OCI-LY1 (cell line): ENCODE measurements at regions not wholly inside any gene's neighbourhood (a gene's known extent, or its start where the extent isn't known, plus 50 kb on each side); places are given as distances from the start of the nearest gene placed in this dataset.
"Not testable (repeated sequence)": the region's sequence is repeated elsewhere in the genome, so short reads cannot be mapped to it uniquely, and the experiment has no call there.

Source experiments
- H2AFZ ChIP-seq: fragments of 200-600 bp; sonication (generic), shearing (Covaris generic); 2 replicates; pipeline ENCODE4 v1.6.0; 2014; ENCODE audit warnings: antibody characterized with exemption, mild to moderate bottlenecking, low read length
- H3F3A ChIP-seq: fragments of 200-600 bp; sonication (generic), shearing (Covaris generic); 2 replicates; pipeline ENCODE4 v1.6.0; 2014; ENCODE audit warnings: mild to moderate bottlenecking, antibody characterized with exemption, low read length, moderate library complexity; ENCODE audit not compliant: insufficient read depth
- H3K27ac ChIP-seq: fragments of 200-600 bp; sonication (generic); 2 replicates; pipeline ENCODE4 v1.5.1; 2014; ENCODE audit warnings: low read length, mixed run types, mild to moderate bottlenecking, low read depth; ENCODE audit not compliant: poor library complexity, severe bottlenecking
- H3K27me3 ChIP-seq: fragments of 200-600 bp; sonication (generic); 2 replicates; pipeline ENCODE4 v1.6.0; 2014; ENCODE audit warnings: antibody characterized with exemption, mild to moderate bottlenecking, low read length, moderate library complexity; ENCODE audit not compliant: insufficient read depth
- H3K36me3 ChIP-seq: fragments of 200-600 bp; sonication (generic); 2 replicates; pipeline ENCODE4 v1.6.1; 2014; ENCODE audit warnings: mild to moderate bottlenecking, antibody characterized with exemption, low read length, moderate library complexity, mixed read lengths; ENCODE audit not compliant: insufficient read depth
- H3K4me1 ChIP-seq: fragments of 200-600 bp; sonication (generic); 2 replicates; pipeline ENCODE4 v1.5.1; 2014; ENCODE audit warnings: mild to moderate bottlenecking, low read length, moderate library complexity; ENCODE audit not compliant: insufficient read depth, severe bottlenecking
- H3K4me2 ChIP-seq: fragments of 200-600 bp; sonication (generic), shearing (Covaris generic); 2 replicates; pipeline ENCODE4 v1.6.1; 2014; ENCODE audit warnings: low read length
- H3K4me3 ChIP-seq: fragments of 200-600 bp; sonication (generic); 2 replicates; pipeline ENCODE4 v1.5.1; 2014; ENCODE audit warnings: low read length, low read depth, mild to moderate bottlenecking, mixed read lengths; ENCODE audit not compliant: poor library complexity, severe bottlenecking
- H3K79me2 ChIP-seq: fragments of 200-600 bp; shearing (Covaris generic); 2 replicates; pipeline ENCODE4 v1.6.1; 2016; ENCODE audit warnings: mixed run types, low read length, mixed read lengths; ENCODE audit not compliant: insufficient read depth
- H3K9ac ChIP-seq: fragments of 200-600 bp; sonication (generic), shearing (Covaris generic); 2 replicates; pipeline ENCODE4 v1.6.1; 2014; ENCODE audit warnings: mild to moderate bottlenecking, low read length, mixed read lengths
- H3K9me2 ChIP-seq: fragments of 200-600 bp; sonication (generic), shearing (Covaris generic); 2 replicates; pipeline ENCODE4 v1.6.1; 2014; ENCODE audit warnings: low read depth, mild to moderate bottlenecking, low read length, mixed read lengths
- H3K9me3 ChIP-seq: fragments of 200-600 bp; shearing (Covaris generic); 2 replicates; pipeline ENCODE4 v1.6.1; 2014; ENCODE audit warnings: low read length, mixed read lengths
- H4K20me1 ChIP-seq: fragments of 200-600 bp; sonication (generic), shearing (Covaris generic); 2 replicates; pipeline ENCODE4 v1.6.0; 2016; ENCODE audit warnings: mild to moderate bottlenecking, low read length; ENCODE audit not compliant: insufficient read depth
- CTCF ChIP-seq: fragments of 200-600 bp; sonication (generic), shearing (Covaris generic); IDR thresholded peaks from 2 replicates; pipeline ENCODE4 v1.5.1; 2017; ENCODE audit warnings: mild to moderate bottlenecking, antibody characterized with exemption, low read length, moderate library complexity, mixed read lengths
- EZH2 ChIP-seq: fragments of 200-600 bp; sonication (generic), shearing (Covaris generic); IDR thresholded peaks from 2 replicates; pipeline ENCODE4 v1.8.0; 2017; ENCODE audit warnings: borderline replicate concordance, mixed run types, mild to moderate bottlenecking, antibody characterized with exemption, low read length, moderate library complexity, mixed read lengths

- no peaks in the 10 kb centered on the region for H3K36me3 ChIP-seq
- H3F3A ChIP-seq: no peaks in the 10 kb centered on the region
- H4K20me1 ChIP-seq: no peaks in the 10 kb centered on the region
- H3K4me2 ChIP-seq: no peak overlapping the region
- H2AFZ ChIP-seq: no peak overlapping the region
- TF ChIP-seq CTCF: no peak
- no peaks in the 10 kb centered on the region for H3K4me1 ChIP-seq
- no peaks in the 10 kb centered on the region for H3K27me3 ChIP-seq
- no peaks in the 10 kb centered on the region for H3K79me2 ChIP-seq
- H3K9ac ChIP-seq: no peak overlapping the region
- no peak overlapping the region for H3K4me3 ChIP-seq
- H3K9me2 ChIP-seq: no peaks in the 10 kb centered on the region
- no peaks in the 10 kb centered on the region for H3K9me3 ChIP-seq
- no peak overlapping the region for H3K27ac ChIP-seq
Observed at GRCh38 chr3:177804032-177804431, 606.8 kb upstream of the TBL1XR1 start.

- Histone ChIP-seq H3K9me2 (no peaks in the 10 kb centered on the region), H3K9ac (no peak overlapping the region), H2AFZ (no peak overlapping the region), H3K27ac (no peak overlapping the region), H3K27me3 (no peaks in the 10 kb centered on the region), H3K9me3 (no peaks in the 10 kb centered on the region), H3K79me2 (no peaks in the 10 kb centered on the region), H3F3A (no peaks in the 10 kb centered on the region), H3K4me2 (no peak overlapping the region), H4K20me1 (no peaks in the 10 kb centered on the region), H3K4me1 (no peaks in the 10 kb centered on the region), H3K4me3 (no peak overlapping the region), H3K36me3 (no peaks in the 10 kb centered on the region)
- TF ChIP-seq EZH2: no peak
- no peak for TF ChIP-seq CTCF
Observed at GRCh38 chr3:177804646-177805045, 607.4 kb upstream of the TBL1XR1 start.

- no peak overlapping the region for H2AFZ ChIP-seq
- no peak overlapping the region for H3K9ac ChIP-seq
- H4K20me1 ChIP-seq: no peaks in the 10 kb centered on the region
- no peaks in the 10 kb centered on the region for H3F3A ChIP-seq
- no peaks in the 10 kb centered on the region for H3K36me3 ChIP-seq
- no peaks in the 10 kb centered on the region for H3K27me3 ChIP-seq
- H3K27ac ChIP-seq: no peak overlapping the region
- H3K4me3 ChIP-seq: no peak overlapping the region
- no peak overlapping the region for H3K4me2 ChIP-seq
- no peaks in the 10 kb centered on the region for H3K4me1 ChIP-seq
- no peaks in the 10 kb centered on the region for H3K79me2 ChIP-seq
- H3K9me3 ChIP-seq: no peaks in the 10 kb centered on the region
- H3K9me2 ChIP-seq: no peaks in the 10 kb centered on the region
- TF ChIP-seq EZH2 (no peak), CTCF (no peak)
Observed at GRCh38 chr3:177807150-177807875, 610.0 kb upstream of the TBL1XR1 start.

GRCh38 chr3:177808928-177809478, 611.7 kb upstream of the TBL1XR1 start:
- not testable (repeated sequence) for H3K4me2 ChIP-seq, H3K79me2 ChIP-seq, H3K9me2 ChIP-seq, H3F3A ChIP-seq, H3K9ac ChIP-seq, H3K9me3 ChIP-seq, H2AFZ ChIP-seq, H3K27me3 ChIP-seq, H3K4me3 ChIP-seq, H4K20me1 ChIP-seq, H3K27ac ChIP-seq, H3K4me1 ChIP-seq, H3K36me3 ChIP-seq
